RWPE2 (cell line): ENCODE measurements at regions not wholly inside any gene's neighbourhood (a gene's known extent, or its start where the extent isn't known, plus 50 kb on each side); places are given as distances from the start of the nearest gene placed in this dataset.

ENCODE experiments used
- ATAC-seq: fragments of 200-7000 bp; cut with Tn5 transposase; 3 replicates; pipeline ENCODE4 v1.9.1; 2021; ENCODE audit warnings: low read depth
- DNase-seq: peaks from one replicate; pipeline ENCODE4 v3.0.0-alpha.2; 2020; ENCODE audit warnings: low spot score
- H3K27ac ChIP-seq: fragments of 450-650 bp; 2 replicates; pipeline ENCODE4 v1.5.1; 2017; ENCODE audit warnings: mild to moderate bottlenecking; ENCODE audit not compliant: poor library complexity, severe bottlenecking
- H3K27me3 ChIP-seq: fragments of 250-450 bp; sonication (Bioruptor Pico); 2 replicates; pipeline ENCODE4 v1.5.1; 2021; ENCODE audit warnings: mild to moderate bottlenecking, moderate library complexity; ENCODE audit not compliant: insufficient read depth, poor library complexity, severe bottlenecking
- H3K36me3 ChIP-seq: fragments of 250-450 bp; sonication (Bioruptor Pico); 2 replicates; pipeline ENCODE4 v1.5.1; 2020; ENCODE audit warnings: low read depth, mild to moderate bottlenecking, moderate library complexity
- H3K4me1 ChIP-seq: fragments of 250-450 bp; sonication (Bioruptor Pico); 2 replicates; pipeline ENCODE4 v1.5.1; 2021; ENCODE audit warnings: mild to moderate bottlenecking, moderate library complexity; ENCODE audit not compliant: insufficient read depth, poor library complexity, severe bottlenecking
- H3K4me3 ChIP-seq: fragments of 250-450 bp; sonication (Bioruptor Pico); 2 replicates; pipeline ENCODE4 v1.5.1; 2021; ENCODE audit warnings: mild to moderate bottlenecking, moderate library complexity; ENCODE audit not compliant: severe bottlenecking
- H3K9me3 ChIP-seq: fragments of 250-450 bp; sonication (Bioruptor Pico); 2 replicates; pipeline ENCODE4 v1.5.1; 2021; ENCODE audit warnings: mild to moderate bottlenecking, moderate library complexity; ENCODE audit not compliant: severe bottlenecking
- TF ChIP-seq, protein P1 (sequence below): fragments of 450-650 bp; IDR thresholded peaks from one replicate; pipeline ENCODE4 v1.5.1; 2017; ENCODE audit warnings: mild to moderate bottlenecking, moderate library complexity; ENCODE audit not compliant: poor library complexity, severe bottlenecking

DNA sequence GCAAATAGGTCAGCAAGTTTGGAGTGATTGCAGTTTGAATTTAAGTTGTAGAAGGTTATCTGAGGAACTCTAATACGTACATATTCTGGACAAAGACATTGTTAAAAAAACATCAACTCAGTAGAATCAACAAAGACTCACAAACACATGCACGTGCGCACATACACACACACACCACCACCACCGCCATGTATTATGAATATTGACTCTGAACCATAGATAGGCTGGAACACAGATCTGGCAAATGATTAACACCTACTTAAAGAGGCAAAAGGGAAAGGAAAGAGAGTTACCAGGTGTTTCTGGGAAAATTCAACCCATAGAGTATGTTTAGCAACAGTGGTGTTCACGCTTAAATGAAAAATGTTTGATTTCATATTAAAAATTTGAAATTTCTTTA is 334.2 kb upstream of the ALCAM start:
- DNase-seq = no peak
- ATAC-seq = no peak
- H3K27ac ChIP-seq = no peak overlapping the region
- no peaks in the 10 kb centered on the region for H3K9me3 ChIP-seq
- no peaks in the 10 kb centered on the region for H3K36me3 ChIP-seq
- H3K4me3 ChIP-seq = no peak overlapping the region
- TF ChIP-seq, protein P1, sequence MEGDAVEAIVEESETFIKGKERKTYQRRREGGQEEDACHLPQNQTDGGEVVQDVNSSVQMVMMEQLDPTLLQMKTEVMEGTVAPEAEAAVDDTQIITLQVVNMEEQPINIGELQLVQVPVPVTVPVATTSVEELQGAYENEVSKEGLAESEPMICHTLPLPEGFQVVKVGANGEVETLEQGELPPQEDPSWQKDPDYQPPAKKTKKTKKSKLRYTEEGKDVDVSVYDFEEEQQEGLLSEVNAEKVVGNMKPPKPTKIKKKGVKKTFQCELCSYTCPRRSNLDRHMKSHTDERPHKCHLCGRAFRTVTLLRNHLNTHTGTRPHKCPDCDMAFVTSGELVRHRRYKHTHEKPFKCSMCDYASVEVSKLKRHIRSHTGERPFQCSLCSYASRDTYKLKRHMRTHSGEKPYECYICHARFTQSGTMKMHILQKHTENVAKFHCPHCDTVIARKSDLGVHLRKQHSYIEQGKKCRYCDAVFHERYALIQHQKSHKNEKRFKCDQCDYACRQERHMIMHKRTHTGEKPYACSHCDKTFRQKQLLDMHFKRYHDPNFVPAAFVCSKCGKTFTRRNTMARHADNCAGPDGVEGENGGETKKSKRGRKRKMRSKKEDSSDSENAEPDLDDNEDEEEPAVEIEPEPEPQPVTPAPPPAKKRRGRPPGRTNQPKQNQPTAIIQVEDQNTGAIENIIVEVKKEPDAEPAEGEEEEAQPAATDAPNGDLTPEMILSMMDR = no peak
- no peaks in the 10 kb centered on the region for H3K27me3 ChIP-seq
- no peaks in the 10 kb centered on the region for H3K4me1 ChIP-seq

DNA sequence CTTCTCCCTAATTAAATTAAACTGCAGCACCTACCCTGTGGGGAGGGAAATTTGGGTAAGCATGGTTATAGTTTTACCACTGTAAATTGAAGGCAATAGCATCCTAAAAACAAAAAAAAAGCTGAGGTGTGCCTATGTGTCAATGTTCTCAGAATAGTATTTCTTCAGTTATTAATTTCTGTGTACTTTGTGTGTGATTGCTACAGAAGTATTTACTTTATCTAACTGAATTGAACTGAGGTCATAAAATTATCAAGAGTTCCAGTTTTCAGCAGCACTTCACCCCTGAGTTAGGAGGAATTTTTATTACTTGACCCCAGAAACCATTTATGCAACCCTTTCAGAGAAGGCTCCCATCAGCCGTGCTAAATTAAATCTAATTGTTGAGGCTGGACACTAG is 333.6 kb upstream of the ALCAM start:
- Histone ChIP-seq H3K27ac (no peak overlapping the region), H3K4me3 (no peak overlapping the region), H3K9me3 (no peaks in the 10 kb centered on the region), H3K27me3 (no peaks in the 10 kb centered on the region), H3K4me1 (no peaks in the 10 kb centered on the region), H3K36me3 (no peaks in the 10 kb centered on the region)
- no peak for DNase-seq
- ATAC-seq = no peak
- TF ChIP-seq, protein P1 = no peak

DNA sequence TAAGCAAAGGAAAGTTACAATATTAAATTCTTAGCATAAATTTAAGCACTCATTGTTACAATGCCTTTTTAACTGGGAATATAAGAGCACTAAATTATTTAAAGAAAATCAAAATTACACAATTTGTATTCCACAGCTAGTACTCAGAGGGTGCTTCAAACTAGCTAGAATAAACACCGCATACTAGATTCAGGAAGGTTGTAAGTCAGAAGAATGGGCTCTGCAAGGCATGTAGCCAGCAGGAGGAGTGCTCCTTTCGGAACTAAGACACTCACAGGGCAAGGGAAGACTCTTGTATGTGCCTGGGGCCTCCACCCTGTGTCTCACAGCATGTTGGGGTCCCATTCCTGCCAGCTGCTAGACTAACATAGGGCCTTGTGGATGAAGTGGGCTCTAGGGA is 327.7 kb upstream of the ALCAM start:
- TF ChIP-seq, protein P1 = no peak
- ATAC-seq = no peak

DNA sequence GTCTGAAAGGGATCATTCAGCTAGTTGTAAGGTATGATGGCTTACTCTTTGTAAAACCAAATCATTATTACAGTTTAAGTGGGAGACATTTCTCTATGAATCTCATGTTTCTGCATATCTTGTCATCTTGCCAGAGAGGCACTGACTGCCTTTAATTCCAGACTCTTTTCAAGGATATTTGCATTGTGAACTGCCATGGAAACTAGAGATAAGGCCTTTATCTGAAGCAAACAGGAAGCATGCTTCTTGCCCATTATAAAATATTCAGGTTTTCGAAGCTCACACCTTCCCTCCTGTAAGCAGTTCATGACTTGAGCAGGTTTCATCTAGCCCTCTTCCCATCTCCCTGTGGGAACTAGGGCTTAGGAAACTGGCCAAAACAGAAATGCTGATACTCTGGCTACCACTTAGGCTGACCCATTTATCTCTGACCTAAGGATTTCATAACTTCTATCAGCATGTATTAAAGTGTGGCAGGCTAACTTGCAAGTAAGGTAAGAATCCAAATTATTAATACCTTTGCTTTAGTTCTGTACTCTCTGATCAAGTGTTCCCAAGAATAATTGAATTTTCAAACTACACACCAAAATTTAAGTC is 326.6 kb upstream of the ALCAM start:
- TF ChIP-seq, protein P1 = no peak
- Histone ChIP-seq H3K36me3 (no peaks in the 10 kb centered on the region), H3K4me1 (no peaks in the 10 kb centered on the region), H3K4me3 (no peak overlapping the region), H3K9me3 (no peaks in the 10 kb centered on the region), H3K27ac (no peak overlapping the region), H3K27me3 (no peaks in the 10 kb centered on the region)
- ATAC-seq (no peak), DNase-seq (no peak)

More for the DNA sequence above, 327.7 kb upstream of the ALCAM start:
- Histone ChIP-seq H3K27ac (no peak overlapping the region), H3K27me3 (no peaks in the 10 kb centered on the region), H3K4me3 (no peak overlapping the region), H3K9me3 (no peaks in the 10 kb centered on the region), H3K36me3 (no peaks in the 10 kb centered on the region), H3K4me1 (no peaks in the 10 kb centered on the region)
- DNase-seq = no peak

DNA sequence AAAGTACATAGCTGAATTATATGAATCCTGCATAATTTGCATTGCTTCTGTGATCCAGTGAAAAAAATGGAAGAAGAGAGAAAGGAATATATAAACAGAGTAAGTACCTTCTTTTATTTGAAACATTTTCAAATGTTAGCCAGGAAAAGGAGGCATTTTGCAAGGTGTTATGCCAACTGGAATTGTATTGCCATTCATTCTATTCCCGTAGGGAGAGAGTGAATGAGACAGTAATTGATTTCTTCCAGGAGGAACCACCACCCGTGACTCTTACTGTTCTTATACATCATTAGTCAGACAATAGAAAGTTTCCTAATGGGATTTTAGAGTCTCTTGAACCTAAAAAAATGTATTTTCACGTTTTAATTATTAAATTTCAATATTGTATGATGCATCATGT is 324.1 kb upstream of the ALCAM start:
- Histone ChIP-seq H3K27ac (no peak overlapping the region), H3K27me3 (no peaks in the 10 kb centered on the region), H3K36me3 (no peaks in the 10 kb centered on the region), H3K4me3 (no peak overlapping the region), H3K4me1 (no peaks in the 10 kb centered on the region), H3K9me3 (no peaks in the 10 kb centered on the region)
- ATAC-seq (no peak), DNase-seq (no peak)
- TF ChIP-seq, protein P1 = no peak
